HEK293 (cell line): ENCODE measurements at regions not wholly inside any gene's neighbourhood (a gene's known extent, or its start where the extent isn't known, plus 50 kb on each side); places are given as distances from the start of the nearest gene placed in this dataset.
A peak's percentile ranks its signal among the peaks of the same experiment; 100 is the strongest.

Experiments
- CTCF ChIA-PET: fragments of 350-600 bp; formaldehyde crosslinking; extraction: SDS; loops from one replicate; lab custom pipeline; 2021; ENCODE audit warnings: antibody characterized with exemption; lab: Yijun Ruan, JAX
- POLR2A ChIA-PET: fragments of 300-600 bp; formaldehyde crosslinking; extraction: SDS; loops from one replicate; lab custom pipeline; 2020; ENCODE audit warnings: antibody characterized with exemption, inconsistent platforms; lab: Yijun Ruan, JAX
- H3K27ac ChIP-seq: fragments of 200-500 bp; sonication (Bioruptor generic); 2 replicates; pipeline ENCODE4 v1.5.1; 2014; ENCODE audit warnings: low read depth, low read length, control low read depth, inconsistent platforms; ENCODE audit errors: extremely low read depth
- H3K36me3 ChIP-seq, 2 experiments: fragments of 200-500 bp in 1 of 2; sonication (Bioruptor generic) in 1 of 2; 1 replicate in 1 of 2; 2 replicates in 1 of 2; pipeline ENCODE4 v1.5.1; 2014 to 2017; ENCODE audit warnings: inconsistent platforms in 2 of 2, low read length in 2 of 2; ENCODE audit not compliant: control insufficient read depth in 2 of 2, insufficient read depth in 1 of 2
- H3K4me1 ChIP-seq: fragments of 200-500 bp; sonication (Bioruptor generic); 2 replicates; pipeline ENCODE4 v1.5.1; 2014; ENCODE audit warnings: mild to moderate bottlenecking, low read length, inconsistent platforms; ENCODE audit not compliant: control insufficient read depth, insufficient read depth
- H3K4me3 ChIP-seq: 2 replicates; pipeline ENCODE4 v1.5.1; 2011; ENCODE audit warnings: low read depth, mild to moderate bottlenecking, control low read depth, low read length, moderate library complexity
- H3K9me3 ChIP-seq: fragments of 200-500 bp; sonication (Bioruptor generic); 2 replicates; pipeline ENCODE4 v1.5.1; 2014; ENCODE audit warnings: low read depth, low read length, inconsistent platforms; ENCODE audit not compliant: control insufficient read depth, insufficient read depth
- GLI2 ChIP-seq: fragments of 450-650 bp; formaldehyde crosslinking; IDR thresholded peaks from 2 replicates; pipeline ENCODE4; 2017; ENCODE audit warnings: missing biosample characterization, missing genetic modification characterization, low read depth, borderline replicate concordance
- KLF7 ChIP-seq: fragments of 450-650 bp; formaldehyde crosslinking; IDR thresholded peaks from 2 replicates; pipeline ENCODE4 v1.5.1; 2016; ENCODE audit warnings: missing biosample characterization, missing genetic modification characterization, borderline replicate concordance
- SCRT2 ChIP-seq: fragments of 450-650 bp; formaldehyde crosslinking; IDR thresholded peaks from 2 replicates; pipeline ENCODE4 v1.5.1; 2016; ENCODE audit warnings: missing biosample characterization, missing genetic modification characterization
- ZBTB20 ChIP-seq: fragments of 450-650 bp; formaldehyde crosslinking; IDR thresholded peaks from 2 replicates; pipeline ENCODE4 v1.5.1; 2016; ENCODE audit warnings: missing biosample characterization, missing genetic modification characterization
- ZBTB21 ChIP-seq: fragments of 450-650 bp; formaldehyde crosslinking; IDR thresholded peaks from 2 replicates; pipeline ENCODE4 v1.5.1; 2017; ENCODE audit warnings: missing biosample characterization, missing genetic modification characterization
- ZBTB6 ChIP-seq: fragments of 450-650 bp; formaldehyde crosslinking; IDR thresholded peaks from 2 replicates; pipeline ENCODE4 v1.5.1; 2017; ENCODE audit warnings: missing biosample characterization, missing genetic modification characterization
- ZBTB7A ChIP-seq: fragments of 450-650 bp; formaldehyde crosslinking; IDR thresholded peaks from 2 replicates; pipeline ENCODE4 v1.5.1; 2016; ENCODE audit warnings: low read depth, missing biosample characterization, missing genetic modification characterization
- ZFHX2 ChIP-seq: fragments of 450-650 bp; formaldehyde crosslinking; conservative IDR thresholded peaks from 2 replicates; pipeline ENCODE4 v1.5.1; 2016; ENCODE audit warnings: missing biosample characterization, missing genetic modification characterization
- ZNF155 ChIP-seq: fragments of 450-650 bp; formaldehyde crosslinking; IDR thresholded peaks from 2 replicates; pipeline ENCODE4 v1.5.1; 2016; ENCODE audit warnings: missing biosample characterization, missing genetic modification characterization
- ZNF2 ChIP-seq: fragments of 450-650 bp; formaldehyde crosslinking; IDR thresholded peaks from 2 replicates; pipeline ENCODE4 v1.5.1; 2016; ENCODE audit warnings: missing biosample characterization, missing genetic modification characterization
- ZNF202 ChIP-seq: fragments of 450-650 bp; formaldehyde crosslinking; IDR thresholded peaks from 2 replicates; pipeline ENCODE4 v1.5.1; 2016; ENCODE audit warnings: missing biosample characterization, missing genetic modification characterization, borderline replicate concordance
- ZNF221 ChIP-seq: fragments of 450-650 bp; formaldehyde crosslinking; IDR thresholded peaks from 2 replicates; pipeline ENCODE4 v1.5.1; 2017; ENCODE audit warnings: missing biosample characterization, missing genetic modification characterization, borderline replicate concordance
- ZNF223 ChIP-seq: fragments of 450-650 bp; formaldehyde crosslinking; IDR thresholded peaks from 2 replicates; pipeline ENCODE4 v1.5.1; 2016; ENCODE audit warnings: missing biosample characterization, missing genetic modification characterization
- ZNF26 ChIP-seq: fragments of 450-650 bp; formaldehyde crosslinking; IDR thresholded peaks from 2 replicates; pipeline ENCODE4 v1.5.1; 2016; ENCODE audit warnings: missing biosample characterization, missing genetic modification characterization
- ZNF513 ChIP-seq: fragments of 450-650 bp; IDR thresholded peaks from 2 replicates; pipeline ENCODE4 v1.5.1; 2018; ENCODE audit warnings: missing biosample characterization, missing genetic modification characterization
- ZNF560 ChIP-seq: fragments of 450-650 bp; formaldehyde crosslinking; IDR thresholded peaks from 2 replicates; pipeline ENCODE4 v1.5.1; 2017; ENCODE audit warnings: missing biosample characterization, missing genetic modification characterization, borderline replicate concordance
- ZNF629 ChIP-seq: fragments of 450-650 bp; formaldehyde crosslinking; IDR thresholded peaks from 2 replicates; pipeline ENCODE4 v1.5.1; 2017; ENCODE audit warnings: missing biosample characterization, missing genetic modification characterization
- ZNF792 ChIP-seq: fragments of 450-650 bp; formaldehyde crosslinking; IDR thresholded peaks from 2 replicates; pipeline ENCODE4 v1.5.1; 2016; ENCODE audit warnings: missing biosample characterization, missing genetic modification characterization
- ZSCAN18 ChIP-seq: fragments of 450-650 bp; formaldehyde crosslinking; IDR thresholded peaks from 2 replicates; pipeline ENCODE4 v1.5.1; 2016; ENCODE audit warnings: missing biosample characterization, missing genetic modification characterization
- ZSCAN23 ChIP-seq: fragments of 450-650 bp; formaldehyde crosslinking; IDR thresholded peaks from 2 replicates; pipeline ENCODE4 v1.5.1; 2016; ENCODE audit warnings: missing biosample characterization, missing genetic modification characterization
- ZSCAN30 ChIP-seq: fragments of 450-650 bp; IDR thresholded peaks from 2 replicates; pipeline ENCODE4 v1.5.1; 2018; ENCODE audit warnings: missing biosample characterization, mild to moderate bottlenecking, missing genetic modification characterization, moderate library complexity
- TF ChIP-seq, protein P1 (sequence below): fragments of 450-650 bp; formaldehyde crosslinking; IDR thresholded peaks from 2 replicates; pipeline ENCODE4 v1.5.1; 2016; ENCODE audit warnings: missing biosample characterization, missing genetic modification characterization

- ChIA-PET CTCF (interaction anchor here (0.5 to 2.3 kb wide), 2 partner anchors 59 to 134 kb away, joined by 6 to 11 read pairs; no protein-coding TSS in a partner anchor), POLR2A (interaction anchor here (1.0 kb wide), 1 partner anchor 139 kb away, joined by 3 read pairs; the partner anchor contains the start of gene FOXD2)
- Histone ChIP-seq H3K9me3 (no peaks in the 10 kb centered on the region), H3K36me3 (no peaks in the 10 kb centered on the region), H3K4me1 (peaks cover 8% of the 10 kb centered on the region), H3K4me3 (no peak overlapping the region), H3K27ac (no peak overlapping the region)
- TF ChIP-seq ZNF792, result no peak
- no peak for TF ChIP-seq ZNF202
- TF ChIP-seq ZBTB20 (tag by site-specific recombination), result no peak
- TF ChIP-seq ZNF221, result no peak
- no peak for TF ChIP-seq ZSCAN18 (tag by site-specific recombination)
- no peak for TF ChIP-seq ZSCAN30
These were observed 138.9 kb downstream of the FOXD2 start for GRCh38 chr1:47576758-47577115.

GRCh38 chr1:47577303-47578025, 139.6 kb downstream of the FOXD2 start:
- Histone ChIP-seq H3K4me3 (no peak overlapping the region), H3K4me1 (peaks cover 8% of the 10 kb centered on the region), H3K9me3 (no peaks in the 10 kb centered on the region), H3K36me3 (no peaks in the 10 kb centered on the region), H3K27ac (no peak overlapping the region; the same call in 1 of the 2 replicates)
- POLR2A ChIA-PET, result no interaction called here
- CTCF ChIA-PET, result interaction anchor here (2.3 kb wide), 1 partner anchor 133 kb away, joined by 11 read pairs; no protein-coding TSS in a partner anchor
- TF ChIP-seq ZFHX2 (tag by site-specific recombination) (no peak), ZBTB21 (tag by site-specific recombination) (no peak), ZNF629 (tag by site-specific recombination) (no peak), ZSCAN23 (tag by site-specific recombination) (no peak), ZBTB7A (tag by site-specific recombination) (no peak), ZNF513 (tag by site-specific recombination) (peak; percentile 81; the same call in 1 of the 2 replicates), SCRT2 (tag by site-specific recombination) (peak; percentile 35), ZNF560 (tag by site-specific recombination) (no peak), GLI2 (tag by site-specific recombination) (no peak), ZBTB6 (tag by site-specific recombination) (no peak), ZNF202 (no peak), KLF7 (tag by site-specific recombination) (no peak), ZNF26 (no peak), ZNF2 (no peak), ZNF155 (no peak), ZNF223 (tag by site-specific recombination) (no peak)
- TF ChIP-seq, protein P1, sequence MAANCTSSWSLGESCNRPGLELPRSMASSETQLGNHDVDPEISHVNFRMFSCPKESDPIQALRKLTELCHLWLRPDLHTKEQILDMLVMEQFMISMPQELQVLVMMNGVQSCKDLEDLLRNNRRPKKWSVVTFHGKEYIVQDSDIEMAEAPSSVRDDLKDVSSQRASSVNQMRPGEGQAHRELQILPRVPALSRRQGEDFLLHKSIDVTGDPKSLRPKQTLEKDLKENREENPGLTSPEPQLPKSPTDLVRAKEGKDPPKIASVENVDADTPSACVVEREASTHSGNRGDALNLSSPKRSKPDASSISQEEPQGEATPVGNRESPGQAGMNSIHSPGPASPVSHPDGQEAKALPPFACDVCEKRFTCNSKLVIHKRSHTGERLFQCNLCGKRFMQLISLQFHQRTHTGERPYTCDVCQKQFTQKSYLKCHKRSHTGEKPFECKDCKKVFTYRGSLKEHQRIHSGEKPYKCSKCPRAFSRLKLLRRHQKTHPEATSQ (tag by site-specific recombination), result no peak
